Muscle of leg (tissue), 3 donors: ENCODE measurements at regions not wholly inside any gene's neighbourhood (a gene's known extent, or its start where the extent isn't known, plus 50 kb on each side); places are given as distances from the start of the nearest gene placed in this dataset.
"Not testable (repeated sequence)": the region's sequence is repeated elsewhere in the genome, so short reads cannot be mapped to it uniquely, and the experiment has no call there.

Experiments used
- DNase-seq: peaks from one replicate; pipeline ENCODE4 v3.0.0; 2013
- H3K27ac ChIP-seq: one replicate; pipeline ENCODE4 v1.5.1; 2013; ENCODE audit warnings: mild to moderate bottlenecking, low read length, control low read depth
- H3K27me3 ChIP-seq: one replicate; pipeline ENCODE4 v1.6.1; 2013; ENCODE audit warnings: low read length; ENCODE audit not compliant: control insufficient read depth, insufficient read depth
- H3K36me3 ChIP-seq: one replicate; pipeline ENCODE4 v1.6.1; 2013; ENCODE audit warnings: low read length; ENCODE audit not compliant: control insufficient read depth, insufficient read depth
- H3K4me1 ChIP-seq: one replicate; pipeline ENCODE4 v1.6.1; 2013; ENCODE audit warnings: low read length; ENCODE audit not compliant: control insufficient read depth, insufficient read depth
- H3K4me3 ChIP-seq: one replicate; pipeline ENCODE4 v1.5.1; 2013; ENCODE audit warnings: low read length, control low read depth
- H3K9me3 ChIP-seq: replicated peaks from 2 replicates; pipeline ENCODE4 v1.6.1; 2013; ENCODE audit warnings: low read depth, low read length; ENCODE audit not compliant: control insufficient read depth
- WGBS: methylation state at CpG from one replicate; pipeline ENCODE4 v1.1.5; 2013; ENCODE audit warnings: missing lambda C conversion rate; ENCODE audit not compliant: insufficient coverage; 5-methylcytosine and 5-hydroxymethylcytosine counted together

DNA sequence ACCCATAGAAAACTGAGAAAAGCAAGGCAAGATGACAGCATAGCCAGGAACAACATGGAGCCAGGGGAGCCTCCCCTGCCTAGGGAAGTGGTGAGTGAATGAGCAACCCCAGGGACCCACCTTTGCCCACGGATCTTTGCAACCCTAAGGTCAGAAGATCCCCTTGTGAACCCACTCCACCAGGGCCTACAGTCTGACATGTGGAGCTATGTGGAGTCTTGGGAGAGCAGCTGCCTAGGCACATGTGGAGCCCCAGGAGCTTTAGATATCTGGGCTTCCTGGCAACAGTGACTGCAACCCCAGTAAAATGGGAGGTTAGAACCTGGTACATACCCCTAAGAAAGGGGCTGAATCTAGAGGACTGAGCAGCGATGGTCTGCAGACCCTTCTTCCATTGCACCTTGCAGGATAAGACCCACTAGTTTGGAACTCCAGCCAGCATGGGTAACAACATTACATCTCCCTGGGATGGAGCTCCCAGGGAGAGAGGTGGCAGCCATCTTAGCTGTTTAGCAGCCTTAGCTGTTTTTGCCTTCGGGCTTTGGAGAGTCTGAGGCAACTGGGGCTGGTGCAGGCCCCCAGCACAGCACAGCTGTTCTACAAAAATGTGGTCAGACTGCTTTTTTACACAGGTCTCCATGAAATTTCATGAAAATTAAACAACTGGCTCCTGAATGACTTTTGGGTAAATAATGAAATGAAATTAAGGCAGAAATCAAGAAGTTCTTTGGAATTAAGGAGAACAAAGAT is 104.7 kb upstream of the TRIM2 start:
- Histone ChIP-seq H3K27ac (no peak overlapping the region), H3K27me3 (no peaks in the 10 kb centered on the region), H3K4me3 (no peak overlapping the region), H3K36me3 (no peaks in the 10 kb centered on the region), H3K9me3 (no peaks in the 10 kb centered on the region), H3K4me1 (no peaks in the 10 kb centered on the region)
- DNase-seq, result no peak
- 90% methylated on average over 2 of the region's 3 CpGs for WGBS

- H3K36me3 ChIP-seq, H3K4me3 ChIP-seq, H3K4me1 ChIP-seq, H3K9me3 ChIP-seq, DNase-seq, H3K27ac ChIP-seq, H3K27me3 ChIP-seq: not testable (repeated sequence)
- WGBS, result 92% methylated on average over 2 of the region's 2 CpGs
Observed at GRCh38 chr4:153106736-153107135, 97.5 kb upstream of the TRIM2 start.

GRCh38 chr4:153107246-153107645 is 97.0 kb upstream of the TRIM2 start:
- H3K9me3 ChIP-seq, result no peaks in the 10 kb centered on the region
- WGBS, result 82% methylated on average over 2 of the region's 8 CpGs
- DNase-seq, result no peak
- H3K27me3 ChIP-seq, result no peaks in the 10 kb centered on the region
- H3K4me1 ChIP-seq, result no peaks in the 10 kb centered on the region
- H3K27ac ChIP-seq, result no peak overlapping the region
- no peaks in the 10 kb centered on the region for H3K36me3 ChIP-seq
- H3K4me3 ChIP-seq, result no peak overlapping the region

DNA sequence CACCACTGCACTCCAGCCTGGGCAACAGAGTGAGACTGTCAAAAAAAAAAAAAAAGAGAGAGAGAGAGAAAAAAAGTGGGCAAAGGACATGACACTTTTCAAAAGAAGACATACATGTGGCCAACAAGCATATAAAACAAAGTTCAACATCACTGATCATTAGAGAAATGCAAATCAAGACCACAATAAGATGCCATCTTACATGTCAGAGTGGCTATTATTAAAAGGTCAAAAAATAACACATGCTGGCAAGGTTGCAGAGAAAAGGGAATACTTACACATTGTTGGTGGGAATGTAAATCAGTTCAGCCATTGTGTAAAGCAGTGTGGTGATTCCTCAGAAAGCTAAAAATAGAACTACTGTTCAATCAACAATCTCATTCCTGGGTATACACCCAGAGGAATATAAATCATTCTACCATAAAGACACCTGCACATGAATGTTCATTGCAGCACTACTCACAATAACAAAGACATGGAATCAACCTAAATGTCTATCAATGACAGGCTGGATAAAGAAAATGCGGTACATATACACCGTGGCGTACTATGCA is 94.9 kb upstream of the TRIM2 start:
- Histone ChIP-seq H3K4me1 (no peaks in the 10 kb centered on the region), H3K27me3 (no peaks in the 10 kb centered on the region), H3K27ac (no peak overlapping the region), H3K4me3 (no peak overlapping the region), H3K9me3 (no peaks in the 10 kb centered on the region), H3K36me3 (no peaks in the 10 kb centered on the region)
- no peak for DNase-seq
- no CpG with 5 or more reads among the region's 3 CpGs for WGBS

DNA sequence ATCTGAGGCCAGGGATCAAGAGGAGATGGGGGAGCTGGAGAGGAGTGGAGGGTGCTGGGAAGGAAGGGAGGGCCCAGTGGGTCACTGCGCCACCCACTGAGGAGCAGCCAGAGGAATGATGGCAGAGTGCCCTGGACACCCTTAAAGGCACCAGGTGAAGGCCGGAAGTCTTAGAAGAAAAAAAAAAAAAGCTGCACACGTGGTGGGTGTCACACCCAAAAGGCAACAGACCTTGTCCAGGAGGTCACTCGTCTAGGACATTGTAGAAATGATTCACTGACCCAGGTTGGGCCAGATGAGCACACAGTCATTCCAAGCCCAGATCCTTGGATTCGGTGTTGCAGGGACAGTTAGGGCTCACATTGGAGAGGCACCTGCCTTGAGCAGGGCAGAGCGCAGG is 93.5 kb upstream of the TRIM2 start:
- Histone ChIP-seq H3K4me3 (no peak overlapping the region), H3K36me3 (no peaks in the 10 kb centered on the region), H3K9me3 (no peaks in the 10 kb centered on the region), H3K27me3 (peaks cover 3% of the 10 kb centered on the region), H3K4me1 (no peaks in the 10 kb centered on the region), H3K27ac (no peak overlapping the region)
- WGBS, result 92% methylated on average over 5 of the region's 6 CpGs
- no peak for DNase-seq

DNA sequence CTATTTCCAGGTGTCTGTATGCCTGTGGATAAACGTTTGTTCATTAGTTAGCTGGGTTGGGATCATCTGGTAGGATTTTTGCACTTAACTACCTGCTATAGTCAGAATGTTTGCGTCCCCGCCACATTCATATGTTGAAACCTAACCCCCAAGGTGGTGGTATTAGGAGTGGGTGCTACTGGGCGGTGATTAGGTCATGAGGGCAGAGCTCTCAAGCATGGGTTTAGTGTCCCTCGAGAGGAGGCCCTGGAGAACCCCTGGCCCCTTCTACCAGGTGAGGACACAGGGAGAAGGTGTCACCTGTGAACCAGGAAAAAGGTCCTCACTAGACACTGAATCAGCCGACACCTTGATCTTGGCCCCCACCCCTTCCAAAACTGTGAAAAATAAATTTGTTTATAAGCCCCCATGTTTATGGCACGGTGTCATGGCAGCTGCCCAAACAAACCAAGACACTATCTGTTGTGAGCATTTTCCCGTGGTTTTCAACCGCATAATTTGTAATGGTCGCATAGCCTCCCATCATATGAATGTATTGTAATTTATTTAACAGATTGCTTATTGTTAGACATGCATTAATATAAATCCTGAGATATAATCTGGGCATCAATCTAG is 92.7 kb upstream of the TRIM2 start:
- Histone ChIP-seq H3K4me3 (no peak overlapping the region), H3K27me3 (peaks cover 3% of the 10 kb centered on the region), H3K9me3 (no peaks in the 10 kb centered on the region), H3K36me3 (no peaks in the 10 kb centered on the region), H3K27ac (no peak overlapping the region), H3K4me1 (no peaks in the 10 kb centered on the region)
- 88% methylated on average over 1 of the region's 10 CpGs for WGBS
- no peak for DNase-seq

DNA sequence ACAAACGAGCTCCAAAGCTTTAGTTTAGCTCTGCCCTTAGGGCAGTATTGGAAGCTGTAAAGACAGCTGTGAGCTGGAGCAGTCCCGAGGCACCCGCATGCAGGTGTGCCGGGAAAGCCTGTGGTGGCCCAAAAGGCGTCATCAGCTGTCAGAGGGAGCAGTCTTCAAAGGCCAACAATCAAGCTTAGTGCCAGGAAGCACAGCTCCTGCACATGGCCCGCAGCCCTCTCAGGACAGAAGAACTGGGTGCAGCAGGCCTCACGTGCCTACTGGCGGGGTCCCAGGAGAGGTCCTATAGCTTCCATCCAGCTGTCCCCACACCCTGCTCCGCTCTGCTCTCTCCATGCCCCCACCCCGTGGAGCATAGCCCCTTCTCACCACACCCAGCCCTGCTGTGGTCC is 92.2 kb upstream of the TRIM2 start:
- 61% methylated on average over 10 of the region's 10 CpGs for WGBS
- no peak for DNase-seq
- H3K9me3 ChIP-seq, result no peaks in the 10 kb centered on the region

GRCh38 chr4:153113061-153113837 is 91.0 kb upstream of the TRIM2 start:
- no peak for DNase-seq
- peaks cover 3% of the 10 kb centered on the region for H3K27me3 ChIP-seq
- WGBS, result 90% methylated on average over 7 of the region's 8 CpGs
- H3K36me3 ChIP-seq, result no peaks in the 10 kb centered on the region
- no peak overlapping the region for H3K27ac ChIP-seq
- no peak overlapping the region for H3K4me3 ChIP-seq
- H3K9me3 ChIP-seq, result no peaks in the 10 kb centered on the region
- H3K4me1 ChIP-seq, result no peaks in the 10 kb centered on the region

More for the DNA sequence above, 92.2 kb upstream of the TRIM2 start:
- no peak overlapping the region for H3K4me3 ChIP-seq
- no peak overlapping the region for H3K27ac ChIP-seq
- H3K27me3 ChIP-seq, result peaks cover 3% of the 10 kb centered on the region
- H3K4me1 ChIP-seq, result no peaks in the 10 kb centered on the region
- H3K36me3 ChIP-seq, result no peaks in the 10 kb centered on the region

GRCh38 chr4:153113838-153114105 is 90.5 kb upstream of the TRIM2 start:
- 93% methylated on average over 2 of the region's 5 CpGs for WGBS
- no peak for DNase-seq
- Histone ChIP-seq H3K4me3 (no peak overlapping the region), H3K9me3 (no peaks in the 10 kb centered on the region), H3K36me3 (no peaks in the 10 kb centered on the region), H3K4me1 (no peaks in the 10 kb centered on the region), H3K27ac (no peak overlapping the region), H3K27me3 (peaks cover 3% of the 10 kb centered on the region)

- H3K9me3 ChIP-seq, result no peaks in the 10 kb centered on the region
Observed at GRCh38 chr4:153114771-153115321, 89.4 kb upstream of the TRIM2 start.

More at GRCh38 chr4:153114771-153115321, 89.4 kb upstream of the TRIM2 start:
- Histone ChIP-seq H3K36me3 (no peaks in the 10 kb centered on the region), H3K4me3 (no peak overlapping the region), H3K27me3 (peaks cover 3% of the 10 kb centered on the region), H3K27ac (no peak overlapping the region), H3K4me1 (no peaks in the 10 kb centered on the region)
- no peak for DNase-seq
- 76% methylated on average over 3 of the region's 11 CpGs for WGBS
